ENCODE measurements at regions not wholly inside any gene's neighbourhood (a gene's known extent, or its start where the extent isn't known, plus 50 kb on each side); places are given as distances from the start of the nearest gene placed in this dataset.

GRCh38 chr20:4084096-4084495, 64.5 kb upstream of the SMOX start:
- no peak for ATAC-seq (ENCODE audit: low FRiP score in 2 of 2)
- H3K9me3 ChIP-seq = no peaks in the 10 kb centered on the region
- 100% methylated on average over 1 of the region's 1 CpG for WGBS, 2 donors
- H3K27ac ChIP-seq = peak overlapping the region in 1 of 4 donors; percentile 77
- no peak overlapping the region for H3K4me3 ChIP-seq
- H3K36me3 ChIP-seq = no peaks in the 10 kb centered on the region
- DNase-seq = no peak
- H3K4me1 ChIP-seq = peaks cover 15 to 22% (median 20%) of the 10 kb centered on the region in 4 donors
- TF ChIP-seq POLR2AphosphoS5 (IDR thresholded peaks at IDR 0.05) (no peak), POLR2A (IDR thresholded peaks at IDR 0.05) (no peak), EP300 (IDR thresholded peaks at IDR 0.05) (no peak), CTCF (IDR thresholded peaks at IDR 0.05) (no peak)
- no peaks in the 10 kb centered on the region for H3K27me3 ChIP-seq

DNA sequence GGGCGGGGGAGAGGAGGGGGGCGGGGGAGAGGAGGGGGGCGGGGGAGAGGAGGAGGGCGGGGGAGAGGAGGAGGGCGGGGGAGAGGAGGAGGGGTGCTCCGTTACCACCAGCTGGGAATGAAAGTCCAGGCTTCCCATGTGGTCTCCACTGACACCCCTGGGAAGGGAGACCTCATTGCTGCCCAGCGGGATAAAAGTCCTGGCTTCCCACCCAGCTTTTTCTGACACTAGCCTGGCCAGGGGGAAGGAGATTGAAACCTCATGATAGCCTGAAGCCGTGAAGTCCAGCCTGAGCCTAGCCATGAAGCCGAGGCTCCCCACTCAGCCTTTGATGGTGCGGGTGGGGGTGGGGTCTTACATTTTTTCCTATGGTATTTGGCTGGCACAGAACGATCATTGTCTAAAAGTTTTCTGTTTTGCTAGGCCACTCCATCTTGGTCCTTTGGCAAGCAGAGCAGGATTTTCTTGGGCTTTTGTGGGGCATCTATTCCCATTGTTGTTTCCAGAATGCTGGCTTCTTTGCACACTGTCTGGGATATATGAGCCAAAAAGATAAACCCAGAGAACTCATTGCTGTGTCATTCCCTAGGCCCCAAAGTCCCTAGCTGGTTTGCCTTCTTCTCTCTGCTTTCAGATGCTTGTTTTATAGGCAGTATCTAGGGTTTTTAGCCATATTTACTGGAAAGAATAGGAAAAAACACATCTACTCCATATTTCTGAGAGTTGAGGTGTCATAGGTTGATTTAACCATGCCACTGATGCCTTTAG, 65.3 kb upstream of the SMOX start:
- Histone ChIP-seq H3K27ac (peak overlapping the region; percentile 37 to 77 (median 60)), H3K4me1 (peaks cover 15 to 22% (median 20%) of the 10 kb centered on the region in 4 donors)
- TF ChIP-seq CTCF (IDR thresholded peaks at IDR 0.05) (no peak), EP300 (IDR thresholded peaks at IDR 0.05) (no peak), POLR2A (IDR thresholded peaks at IDR 0.05) (no peak), POLR2AphosphoS5 (IDR thresholded peaks at IDR 0.05) (no peak)

GRCh38 chr20:4082406-4083097, 66.1 kb upstream of the SMOX start:
- Histone ChIP-seq H3K27ac (peak overlapping the region; percentile 52 to 77 (median 64)), H3K4me1 (peaks cover 15 to 22% (median 20%) of the 10 kb centered on the region in 4 donors)

More for the DNA sequence above, 65.3 kb upstream of the SMOX start:
- Histone ChIP-seq H3K9me3 (no peaks in the 10 kb centered on the region), H3K4me3 (no peak overlapping the region), H3K36me3 (no peaks in the 10 kb centered on the region), H3K27me3 (no peaks in the 10 kb centered on the region)
- DNase-seq = no peak
- no peak for ATAC-seq (ENCODE audit: low FRiP score in 2 of 2)
- 24 to 31% methylated on average over 4 to 7 of the region's 11 CpGs for WGBS, 2 donors

GRCh38 chr20:4081421-4081820, 66.1 kb upstream of the RNF24 start:
- 62 to 69% methylated on average over 4 of the region's 4 CpGs for WGBS, 2 donors
- DNase-seq (no peak), ATAC-seq (ENCODE audit: low FRiP score in 2 of 2) (no peak)
- Histone ChIP-seq H3K36me3 (no peaks in the 10 kb centered on the region), H3K27ac (peak overlapping the region in 1 of 4 donors; percentile 77), H3K4me1 (peaks cover 15 to 22% (median 20%) of the 10 kb centered on the region in 4 donors), H3K27me3 (no peaks in the 10 kb centered on the region), H3K9me3 (no peaks in the 10 kb centered on the region), H3K4me3 (no peak overlapping the region)
- TF ChIP-seq EP300 (IDR thresholded peaks at IDR 0.05) = no peak
- TF ChIP-seq POLR2A (IDR thresholded peaks at IDR 0.05) = no peak
- no peak for TF ChIP-seq CTCF (IDR thresholded peaks at IDR 0.05)
- no peak for TF ChIP-seq POLR2AphosphoS5 (IDR thresholded peaks at IDR 0.05)

More at GRCh38 chr20:4082406-4083097, 66.1 kb upstream of the SMOX start:
- peak in 1 of 2 donors; percentile 92 for DNase-seq
- Histone ChIP-seq H3K27me3 (no peaks in the 10 kb centered on the region), H3K9me3 (no peaks in the 10 kb centered on the region), H3K4me3 (no peak overlapping the region), H3K36me3 (no peaks in the 10 kb centered on the region)
- WGBS, 2 donors = 49 to 55% methylated on average over 2 to 3 of the region's 7 CpGs
- peak; percentile 39 to 48 for ATAC-seq (ENCODE audit: low FRiP score in 2 of 2)
- peak; percentile 17 to 43 for TF ChIP-seq POLR2AphosphoS5 (IDR thresholded peaks at IDR 0.05)
- TF ChIP-seq CTCF (IDR thresholded peaks at IDR 0.05) = no peak
- TF ChIP-seq EP300 (IDR thresholded peaks at IDR 0.05) = no peak
- TF ChIP-seq POLR2A (IDR thresholded peaks at IDR 0.05) = peak in 1 of 4 donors; percentile 35

Measured in upper lobe of left lung (tissue), 6 donors.